Ovary (tissue), 3 donors: ENCODE measurements at regions not wholly inside any gene's neighbourhood (a gene's known extent, or its start where the extent isn't known, plus 50 kb on each side); places are given as distances from the start of the nearest gene placed in this dataset.

Experiments used
- CTCF ChIP-seq, 3 donors: fragments of 450-650 bp in 2 of 3; fragments of 200-600 bp in 1 of 3; IDR thresholded peaks; one replicate each; pipeline versions ENCODE4 v1.5.1 to v1.8.0; 2016 to 2022; ENCODE audit warnings: antibody characterized with exemption in 3 of 3, mild to moderate bottlenecking in 1 of 3
- EP300 ChIP-seq: sonication (generic); formaldehyde crosslinking; IDR thresholded peaks from one replicate; pipeline ENCODE4 v1.6.1; 2017; ENCODE audit warnings: antibody characterized with exemption
- POLR2A ChIP-seq: fragments of 450-650 bp; IDR thresholded peaks from one replicate; pipeline ENCODE4 v1.6.1; 2017; ENCODE audit warnings: antibody characterized with exemption, mild to moderate bottlenecking, moderate library complexity
- donor health status: DM: no; HTN: no; CAD: no.

GRCh38 chr1:200332716-200333115 lies 77.1 kb downstream of the ZNF281 start:
- no peak for TF ChIP-seq CTCF (IDR thresholded peaks at IDR 0.05)
- no peak for TF ChIP-seq POLR2A
- TF ChIP-seq EP300, result no peak
